IMR-90 (cell line): ENCODE measurements at regions not wholly inside any gene's neighbourhood (a gene's known extent, or its start where the extent isn't known, plus 50 kb on each side); places are given as distances from the start of the nearest gene placed in this dataset.

Experiments
- ATAC-seq: fragments of 200-7000 bp; cut with Tn5 transposase; 2 replicates; pipeline ENCODE4 v1.9.1; 2020; ENCODE audit warnings: low read depth, mild to moderate bottlenecking, moderate library complexity
- BruUV-seq: library from RNA; stranded (reverse); fragments of 400-500 nt; replicated peaks from 2 replicates; lab custom pipeline; 2021; lab: Mats Ljungman, UMichigan
- CTCF ChIA-PET: fragments of 300-600 bp; formaldehyde crosslinking; extraction: SDS; loops from one replicate; lab custom pipeline; 2021; ENCODE audit warnings: antibody characterized with exemption; lab: Yijun Ruan, JAX
- POLR2A ChIA-PET: fragments of 300-600 bp; sonication (Branson Sonifier 250); formaldehyde crosslinking; loops from one replicate; lab custom pipeline; 2022; ENCODE audit warnings: antibody characterized with exemption; ENCODE audit not compliant: unreplicated experiment; lab: Charles Lee
- DNase-seq: peaks from one replicate; pipeline ENCODE4 v3.0.0; 2013
- H2AFZ ChIP-seq: replicated peaks from 2 replicates; pipeline ENCODE3; 2013; ENCODE audit warnings: low read length, mild to moderate bottlenecking; ENCODE audit not compliant: poor library complexity
- H2AK5ac ChIP-seq: 2 replicates; pipeline ENCODE4 v1.6.1; 2013; ENCODE audit warnings: low read depth, low read length, inconsistent platforms
- H2AK9ac ChIP-seq: replicated peaks from 2 replicates; pipeline ENCODE3; 2013; ENCODE audit warnings: mild to moderate bottlenecking, low read depth, low read length, moderate library complexity; ENCODE audit not compliant: poor library complexity
- H2BK120ac ChIP-seq: 2 replicates; pipeline ENCODE4 v1.6.1; 2013; ENCODE audit warnings: low read depth, low read length, inconsistent platforms
- H2BK15ac ChIP-seq: 3 replicates; pipeline ENCODE4 v1.6.1; 2013; ENCODE audit warnings: low read depth, low read length, inconsistent platforms
- H2BK20ac ChIP-seq: 2 replicates; pipeline ENCODE4 v1.6.1; 2013; ENCODE audit warnings: low read depth, mild to moderate bottlenecking, inconsistent platforms, low read length, moderate library complexity
- H2BK5ac ChIP-seq: 2 replicates; pipeline ENCODE4 v1.6.1; 2013; ENCODE audit warnings: mild to moderate bottlenecking, low read depth, low read length, inconsistent platforms; ENCODE audit not compliant: poor library complexity, severe bottlenecking
- H3K14ac ChIP-seq: replicated peaks from 2 replicates; pipeline ENCODE4 v1.6.1; 2013; ENCODE audit warnings: low read depth, low read length, inconsistent platforms
- H3K18ac ChIP-seq: 2 replicates; pipeline ENCODE4 v1.6.1; 2013; ENCODE audit warnings: low read depth, low read length, control low read depth
- H3K23ac ChIP-seq: 2 replicates; pipeline ENCODE4 v1.6.1; 2013; ENCODE audit warnings: low read depth, low read length, inconsistent platforms
- H3K27ac ChIP-seq: 2 replicates; pipeline ENCODE4 v1.5.1; 2013; ENCODE audit warnings: mild to moderate bottlenecking, control low read depth, low read length; ENCODE audit not compliant: insufficient read depth
- H3K27me3 ChIP-seq: 2 replicates; pipeline ENCODE4 v1.6.1; 2013; ENCODE audit warnings: low read length; ENCODE audit not compliant: control insufficient read depth, insufficient read depth
- H3K36me3 ChIP-seq: 2 replicates; pipeline ENCODE4 v1.6.1; 2013; ENCODE audit warnings: low read length, mixed read lengths; ENCODE audit not compliant: control insufficient read depth, insufficient read depth
- H3K4ac ChIP-seq: 2 replicates; pipeline ENCODE4 v1.6.1; 2013; ENCODE audit warnings: low read depth, low read length, inconsistent platforms
- H3K4me1 ChIP-seq: 2 replicates; pipeline ENCODE4 v1.6.1; 2013; ENCODE audit warnings: low read length, mixed read lengths; ENCODE audit not compliant: control insufficient read depth, insufficient read depth
- H3K4me2 ChIP-seq: 2 replicates; pipeline ENCODE4 v1.6.1; 2013; ENCODE audit warnings: low read depth, mild to moderate bottlenecking, control low read depth, low read length, moderate library complexity
- H3K4me3 ChIP-seq: 2 replicates; pipeline ENCODE4 v1.5.1; 2013; ENCODE audit warnings: low read depth, mild to moderate bottlenecking, control low read depth, low read length, moderate library complexity; ENCODE audit not compliant: insufficient read depth
- H3K56ac ChIP-seq: 2 replicates; pipeline ENCODE4 v1.6.1; 2013; ENCODE audit warnings: low read length, inconsistent platforms; ENCODE audit not compliant: insufficient read depth; ENCODE audit errors: extremely low read depth
- H3K79me1 ChIP-seq, 2 experiments: 2 replicates each; pipeline ENCODE4 v1.6.1; 2013; ENCODE audit warnings: low read length in 2 of 2, inconsistent platforms in 1 of 2, low read depth in 1 of 2
- H3K9ac ChIP-seq: 2 replicates; pipeline ENCODE4 v1.6.1; 2013; ENCODE audit warnings: low read depth, low read length, control low read depth
- H3K9me1 ChIP-seq: 2 replicates; pipeline ENCODE4 v1.6.1; 2013; ENCODE audit warnings: low read length, inconsistent platforms; ENCODE audit not compliant: insufficient read depth
- H3K9me3 ChIP-seq: 2 replicates; pipeline ENCODE4 v1.6.1; 2013; ENCODE audit warnings: low read length; ENCODE audit not compliant: control insufficient read depth, insufficient read depth
- H4K20me1 ChIP-seq: 2 replicates; pipeline ENCODE4 v1.6.1; 2013; ENCODE audit warnings: low read length, inconsistent platforms; ENCODE audit not compliant: insufficient read depth
- H4K5ac ChIP-seq: 2 replicates; pipeline ENCODE4 v1.6.1; 2013; ENCODE audit warnings: mild to moderate bottlenecking, low read depth, low read length, control low read depth
- H4K8ac ChIP-seq, 2 experiments: 2 replicates each; pipeline ENCODE4 v1.6.1; 2013; ENCODE audit warnings: low read depth in 2 of 2, low read length in 2 of 2, control low read depth in 1 of 2, inconsistent platforms in 1 of 2
- H4K91ac ChIP-seq: 2 replicates; pipeline ENCODE4 v1.6.1; 2013; ENCODE audit warnings: low read depth, low read length, inconsistent platforms; ENCODE audit not compliant: insufficient read depth
- BHLHE40 ChIP-seq: fragments of 150-350 bp; IDR thresholded peaks from 2 replicates; pipeline ENCODE4 v1.6.1; 2016; ENCODE audit warnings: mild to moderate bottlenecking, low read depth, low read length
- CEBPB ChIP-seq: IDR thresholded peaks from 2 replicates; pipeline ENCODE4 v1.6.1; 2012; ENCODE audit warnings: low read depth, low read length, improper control_type of control experiment
- CHD1 ChIP-seq: IDR thresholded peaks from 2 replicates; pipeline ENCODE4 v1.6.1; 2012; ENCODE audit warnings: low read depth, low read length, improper control_type of control experiment
- CTCF ChIP-seq: conservative IDR thresholded peaks from 2 replicates; pipeline ENCODE4 v1.5.1; 2012; ENCODE audit warnings: mild to moderate bottlenecking, low read depth, low read length, improper control_type of control experiment
- ELK1 ChIP-seq: fragments of 150-350 bp; IDR thresholded peaks from 2 replicates; pipeline ENCODE4 v1.6.1; 2016; ENCODE audit warnings: low read depth, mild to moderate bottlenecking, low read length, moderate library complexity, borderline replicate concordance
- FOS ChIP-seq: fragments of 150-350 bp; IDR thresholded peaks from 2 replicates; pipeline ENCODE4 v1.6.1; 2016; ENCODE audit warnings: low read depth, low read length
- MAFK ChIP-seq: IDR thresholded peaks from 2 replicates; pipeline ENCODE4 v1.6.1; 2012; ENCODE audit warnings: low read depth, low read length, improper control_type of control experiment
- MAZ ChIP-seq: IDR thresholded peaks from 2 replicates; pipeline ENCODE4 v1.6.1; 2012; ENCODE audit warnings: low read depth, mild to moderate bottlenecking, low read length, improper control_type of control experiment, moderate library complexity, borderline replicate concordance
- MXI1 ChIP-seq: IDR thresholded peaks from 2 replicates; pipeline ENCODE4 v1.6.1; 2012; ENCODE audit warnings: low read depth, mild to moderate bottlenecking, low read length, moderate library complexity, borderline replicate concordance
- NFE2L2 ChIP-seq: fragments of 150-350 bp; IDR thresholded peaks from 2 replicates; pipeline ENCODE4 v1.6.1; 2016; ENCODE audit warnings: low read depth, mild to moderate bottlenecking, low read length
- POLR2A ChIP-seq: IDR thresholded peaks from 2 replicates; pipeline ENCODE4 v1.6.1; 2012; ENCODE audit warnings: mild to moderate bottlenecking, low read depth, low read length
- RAD21 ChIP-seq: IDR thresholded peaks from 2 replicates; pipeline ENCODE4 v1.6.1; 2012; ENCODE audit warnings: low read length, improper control_type of control experiment
- RCOR1 ChIP-seq: IDR thresholded peaks from 2 replicates; pipeline ENCODE4 v1.6.1; 2012; ENCODE audit warnings: mild to moderate bottlenecking, low read length, improper control_type of control experiment; ENCODE audit not compliant: insufficient replicate concordance
- RFX5 ChIP-seq: IDR thresholded peaks from 2 replicates; pipeline ENCODE4 v1.8.0; 2012; ENCODE audit warnings: low read depth, mild to moderate bottlenecking, low read length, moderate library complexity
- SMC3 ChIP-seq: fragments of 150-350 bp; IDR thresholded peaks from 2 replicates; pipeline ENCODE4 v1.6.1; 2016; ENCODE audit warnings: low read depth, mild to moderate bottlenecking, antibody characterized with exemption, low read length, moderate library complexity
- USF2 ChIP-seq: fragments of 150-350 bp; IDR thresholded peaks from 2 replicates; pipeline ENCODE4 v1.6.1; 2017; ENCODE audit warnings: mild to moderate bottlenecking, antibody characterized with exemption, low read length, low read depth
- WGBS, 2 experiments: methylation state at CpG; one replicate each; pipeline versions ENCODE4 v1.1.5 to v1.1.7; 2013; ENCODE audit warnings: missing lambda C conversion rate in 2 of 2; ENCODE audit not compliant: insufficient read length in 1 of 2; ENCODE audit errors: extremely low coverage in 2 of 2; 5-methylcytosine and 5-hydroxymethylcytosine counted together
- dilution Hi-C: fragments of 300-500 bp; cut with HindIII; formaldehyde crosslinking; loops from one replicate; pipeline ENCODE4 v1.14.3; 2018; ENCODE audit warnings: low sequenced_read_pairs; ENCODE audit not compliant: unreplicated experiment
- in situ Hi-C: fragments of 300-500 bp; cut with MboI; formaldehyde crosslinking; loops from 3 replicates; pipeline ENCODE4 v1.14.3; 2019; ENCODE audit warnings: low sequenced_read_pairs, inconsistent platforms, mixed read lengths
- intact Hi-C: fragments of 100-400 bp; cut with micrococcal nuclease; formaldehyde crosslinking; loops from 2 replicates; pipeline ENCODE4 v1.10.0; 2022

GRCh38 chr6:169839898-169840631 lies 88.6 kb downstream of the ERMARD start:
- no peak overlapping the region for H2BK5ac ChIP-seq
- no peak overlapping the region for H3K4me2 ChIP-seq
- no peaks in the 10 kb centered on the region for H3K9me3 ChIP-seq
- no peak overlapping the region for H3K56ac ChIP-seq
- no peak overlapping the region for H2AK5ac ChIP-seq
- peak overlapping the region; percentile 42 for H2AK9ac ChIP-seq
- ATAC-seq (no peak), DNase-seq (no peak)
- H4K20me1 ChIP-seq: no peaks in the 10 kb centered on the region
- CTCF ChIA-PET: no interaction called here
- no peak overlapping the region for H4K5ac ChIP-seq
- no peaks in the 10 kb centered on the region for H3K9me1 ChIP-seq
- H2BK20ac ChIP-seq: no peak overlapping the region
- WGBS, 2 experiments: 57% methylated on average over 18 of the region's 25 CpGs; no CpG with 5 or more reads in 1 of the 2 experiments
- no peak overlapping the region for H3K4ac ChIP-seq
- H4K8ac ChIP-seq: no peak overlapping the region
- H3K18ac ChIP-seq: no peak overlapping the region
- H3K23ac ChIP-seq: no peak overlapping the region
- H3K9ac ChIP-seq: no peak overlapping the region
- H3K27me3 ChIP-seq: peaks cover 3% of the 10 kb centered on the region; the same call in 1 of the 2 replicates
- intact Hi-C loops (loop anchor here (10.0 kb wide), 1 partner anchor 455 kb away; the partner anchor contains the start of gene DLL1), in situ Hi-C loops (no loop called here), dilution Hi-C loops (no loop called here)
- POLR2A ChIA-PET: no interaction called here
- H2AFZ ChIP-seq: no peak overlapping the region
- H3K27ac ChIP-seq: no peak overlapping the region
- H3K36me3 ChIP-seq: no peaks in the 10 kb centered on the region
- H3K4me3 ChIP-seq: no peak overlapping the region
- H3K79me1 ChIP-seq: no peaks in the 10 kb centered on the region
- BruUV-seq: no TSS peak
- TF ChIP-seq RCOR1: no peak
- no peak for TF ChIP-seq RFX5
- TF ChIP-seq CEBPB: no peak
- no peak for TF ChIP-seq MAFK
- no peak for TF ChIP-seq USF2
- no peak for TF ChIP-seq POLR2A
- no peak for TF ChIP-seq CHD1
- no peak for TF ChIP-seq NFE2L2
- TF ChIP-seq ELK1: no peak
- TF ChIP-seq RAD21: no peak
- no peak for TF ChIP-seq CTCF
- no peak for TF ChIP-seq FOS
- no peak for TF ChIP-seq BHLHE40
- no peak for TF ChIP-seq MXI1
- no peak for TF ChIP-seq MAZ
- no peak for TF ChIP-seq SMC3
- no peak overlapping the region for H2BK15ac ChIP-seq
- H4K91ac ChIP-seq: no peak overlapping the region
- H3K14ac ChIP-seq: no peak overlapping the region
- H3K4me1 ChIP-seq: no peaks in the 10 kb centered on the region
- H2BK120ac ChIP-seq: no peak overlapping the region
